NCI-H1436 (cell line): ENCODE measurements at regions not wholly inside any gene's neighbourhood (a gene's known extent, or its start where the extent isn't known, plus 50 kb on each side); places are given as distances from the start of the nearest gene placed in this dataset.

ENCODE experiments used
- DNase-seq: peaks from one replicate; lab custom pipeline; 2025; lab: John Stamatoyannopoulos, UW

DNA sequence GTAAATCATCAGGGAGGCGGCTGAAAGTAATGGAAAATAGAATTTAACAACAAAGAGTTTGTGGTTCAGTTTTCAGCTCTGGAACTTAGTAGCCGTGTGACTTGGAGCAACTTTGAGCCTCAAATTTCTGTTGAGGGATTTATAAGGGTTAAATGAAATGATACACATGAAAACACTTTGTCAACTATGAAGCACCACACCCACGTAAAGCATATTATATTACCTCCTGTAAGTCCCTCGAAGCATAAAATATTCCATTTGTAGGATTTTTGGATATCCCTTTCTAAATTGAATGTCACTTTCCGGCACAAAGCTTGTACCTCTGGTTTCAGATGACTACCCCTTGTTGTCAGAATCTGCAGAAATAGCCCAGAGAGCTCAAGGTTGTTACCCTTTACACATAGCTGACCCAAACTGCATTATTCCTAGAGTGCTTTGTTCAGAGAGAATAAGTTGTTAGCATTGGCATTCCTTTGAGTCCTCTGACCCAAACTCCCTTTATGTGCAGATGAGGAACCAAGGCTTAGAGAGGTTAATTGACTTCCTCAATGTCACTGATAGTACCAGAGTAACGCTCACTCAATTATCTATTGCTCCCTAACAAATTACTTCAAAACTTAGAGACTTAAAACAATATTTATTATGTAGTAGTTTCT lies 187.9 kb upstream of the UMPS start:
- no peak for DNase-seq

DNA sequence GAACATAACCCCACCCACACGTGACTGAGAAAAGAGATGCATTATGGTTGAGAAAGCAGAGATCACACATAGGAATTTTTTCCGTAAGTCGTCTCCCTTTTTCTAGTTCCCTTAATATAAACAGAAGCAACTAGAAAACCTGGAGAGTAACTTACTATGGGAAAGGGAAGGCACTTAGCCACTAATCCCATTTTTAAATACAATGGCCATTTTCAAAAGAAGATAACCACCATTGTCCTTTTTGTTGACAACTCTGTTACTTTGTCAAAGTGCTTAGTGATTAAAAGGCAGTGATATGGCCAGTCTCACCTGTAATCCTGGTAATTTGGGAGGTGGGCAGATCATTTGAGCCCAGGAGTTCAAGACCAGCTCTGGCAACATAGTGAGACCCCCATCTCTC lies 184.4 kb upstream of the UMPS start:
- no peak for DNase-seq

DNA sequence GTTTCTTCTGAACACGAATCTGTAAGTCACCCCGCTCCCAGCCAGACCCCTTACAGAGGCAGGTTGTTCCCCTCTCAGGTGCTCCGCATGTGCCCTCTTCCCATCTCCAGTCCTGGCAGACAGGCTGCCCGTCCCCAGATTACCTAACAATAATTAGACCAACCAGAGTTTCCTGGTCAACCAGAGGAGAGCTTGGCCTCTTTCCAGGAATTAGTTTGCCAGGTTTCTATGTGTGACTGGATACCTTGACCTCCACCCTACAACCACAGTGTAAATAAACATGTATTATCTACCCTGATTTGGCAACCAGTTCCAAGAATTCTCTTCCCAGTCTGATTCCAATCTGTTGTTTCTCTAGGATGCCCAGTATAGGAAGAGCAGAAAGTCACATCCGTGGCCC lies 178.0 kb upstream of the UMPS start:
- no peak for DNase-seq

DNA sequence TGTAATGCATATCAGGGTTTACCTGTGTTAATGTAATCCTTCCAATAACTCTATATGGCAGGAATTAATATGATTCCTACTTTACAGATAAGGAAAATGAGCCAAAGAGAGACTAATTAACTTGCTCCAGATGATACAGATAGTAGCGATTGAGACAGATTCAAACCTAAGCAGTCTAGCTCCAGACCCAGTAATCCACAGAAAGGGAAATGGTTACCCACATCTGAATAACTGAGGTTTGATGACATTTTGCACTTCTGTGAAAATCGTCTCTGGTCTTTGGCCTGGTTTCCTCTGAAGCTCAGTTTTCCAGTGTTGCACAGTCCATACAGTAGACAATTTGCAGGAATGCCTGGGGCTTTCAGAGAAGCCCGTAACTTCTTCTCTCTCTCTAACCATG lies 177.1 kb upstream of the UMPS start:
- DNase-seq = no peak

DNA sequence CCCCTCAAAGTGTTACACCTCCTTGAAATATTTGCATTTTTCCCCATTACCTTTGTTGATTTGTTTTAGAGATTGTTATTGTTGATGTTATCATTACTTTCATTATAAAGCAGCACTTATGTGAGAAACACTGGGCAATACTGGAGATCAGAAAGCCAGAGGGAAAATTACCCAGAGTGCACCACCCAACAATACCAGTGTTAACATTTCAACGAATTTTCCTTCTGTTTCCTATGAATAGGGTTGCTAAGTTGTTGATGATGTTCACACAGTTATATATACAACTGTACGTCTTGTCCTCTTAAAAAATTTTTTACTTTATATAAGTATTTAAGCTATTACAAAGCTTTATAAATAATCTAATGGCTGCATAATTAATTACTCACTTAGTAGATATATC lies 173.6 kb upstream of the UMPS start:
- no peak for DNase-seq

DNA sequence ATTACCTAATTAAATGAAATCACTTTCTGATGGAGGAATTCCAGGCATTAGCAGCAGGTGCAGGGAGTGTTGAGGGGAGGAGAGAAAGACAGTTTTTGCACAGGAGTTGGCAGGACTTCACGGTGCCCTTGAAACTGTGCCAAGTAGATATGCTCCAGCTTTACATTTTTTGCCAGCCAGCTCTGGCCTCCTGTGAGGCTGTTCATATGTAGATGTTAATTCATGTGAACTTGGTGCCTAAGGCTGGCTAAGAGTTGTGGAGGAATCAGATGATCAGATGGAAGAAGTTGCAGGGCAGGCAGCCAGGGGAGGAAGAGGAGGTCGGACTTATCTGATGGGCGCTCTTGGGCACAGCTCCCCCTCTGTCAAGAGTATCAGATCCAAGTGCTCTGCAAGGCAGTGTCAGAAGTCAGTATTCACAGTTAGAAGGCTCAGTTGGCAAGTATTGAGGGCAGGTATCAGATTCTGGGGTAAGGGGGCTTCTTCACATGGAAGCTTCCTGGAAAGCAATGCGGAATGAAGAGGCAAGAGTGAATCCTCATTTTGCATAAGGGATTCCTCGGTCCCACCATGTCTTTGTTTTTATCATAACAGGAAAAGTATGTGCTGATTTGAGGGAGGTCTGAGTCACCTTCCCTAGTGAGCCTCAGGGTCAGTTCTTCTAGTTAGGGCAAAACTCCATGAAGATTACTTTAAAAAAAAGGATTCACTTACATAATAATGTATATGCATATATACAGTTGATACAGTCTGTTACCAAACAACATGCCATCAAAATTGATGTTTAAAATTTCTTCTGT lies 172.6 kb upstream of the UMPS start:
- no peak for DNase-seq

DNA sequence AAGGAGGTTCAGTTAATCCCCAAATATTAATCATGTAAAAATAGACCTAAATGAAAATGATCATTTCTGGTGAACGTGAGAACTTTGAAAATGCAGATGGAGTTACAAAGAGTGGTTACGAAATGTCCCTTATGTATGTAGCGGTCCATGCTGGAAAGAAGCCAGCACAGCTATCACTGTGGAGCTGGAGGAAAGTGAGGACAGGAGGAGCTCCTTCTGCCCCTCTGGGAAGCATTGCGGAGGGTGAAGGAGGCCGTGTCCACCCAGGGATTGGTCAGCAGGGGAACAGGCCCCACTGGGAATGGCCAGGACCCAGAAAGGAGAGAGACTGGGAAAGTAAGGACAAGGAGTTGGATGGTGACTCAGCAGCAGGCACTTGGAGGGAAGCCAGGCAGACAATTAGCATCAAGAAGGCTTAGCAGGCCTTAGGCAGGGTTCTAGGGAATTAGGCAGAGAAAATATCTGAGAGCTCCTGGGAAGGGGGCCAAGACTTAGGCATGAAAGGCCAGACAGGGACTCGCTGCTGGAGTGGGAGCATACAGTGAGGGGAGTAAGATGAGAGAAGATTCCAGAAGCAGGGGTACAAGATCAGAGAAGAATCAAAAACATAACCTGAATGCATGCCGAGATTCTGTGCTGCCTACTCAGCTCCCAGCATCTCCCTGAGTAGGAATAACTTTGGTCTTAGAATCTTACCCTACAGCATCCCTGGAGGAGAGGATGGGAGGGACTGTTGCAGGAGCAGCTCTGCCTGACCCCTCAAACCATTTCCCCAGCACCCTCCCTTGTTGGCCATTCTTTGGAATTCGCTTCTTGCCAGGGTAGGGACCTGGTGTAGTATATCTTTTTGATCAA lies 171.0 kb upstream of the UMPS start:
- DNase-seq = peak; percentile 78

DNA sequence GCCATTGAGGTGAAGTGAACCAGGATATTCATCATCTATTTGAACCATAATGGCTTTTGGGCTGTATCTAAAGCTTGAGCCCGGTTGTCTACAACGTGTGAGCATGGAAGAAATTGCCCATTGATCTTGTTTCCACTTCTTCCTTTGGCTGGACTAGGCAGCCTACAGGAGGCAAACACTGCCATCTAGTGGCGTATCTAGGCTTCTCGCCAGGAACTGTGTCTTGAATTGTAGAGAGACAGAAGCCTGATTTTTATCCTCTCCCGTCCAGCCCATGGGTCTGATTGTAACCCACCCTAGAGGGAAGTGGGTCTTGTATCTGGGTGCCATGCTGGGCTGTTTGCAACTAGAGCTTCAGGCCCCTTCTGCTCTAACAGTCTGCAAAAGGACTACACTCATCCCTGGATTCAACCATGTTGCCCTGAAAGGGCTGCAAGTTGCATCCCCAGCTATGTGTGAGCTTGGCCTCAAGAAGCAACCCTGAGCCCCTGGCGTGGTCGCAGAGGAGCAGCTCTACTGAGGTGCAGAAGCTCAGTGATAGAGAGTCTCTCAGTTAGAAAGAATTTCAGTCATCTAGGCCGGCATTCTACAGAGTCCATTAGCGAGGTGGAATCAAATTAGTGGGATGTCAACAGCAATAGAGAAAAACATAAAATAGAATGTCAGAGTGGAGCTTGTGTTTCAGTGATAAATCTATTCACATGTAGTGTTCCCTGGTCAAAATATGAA lies 170.2 kb upstream of the UMPS start:
- DNase-seq = peak; percentile 80

DNA sequence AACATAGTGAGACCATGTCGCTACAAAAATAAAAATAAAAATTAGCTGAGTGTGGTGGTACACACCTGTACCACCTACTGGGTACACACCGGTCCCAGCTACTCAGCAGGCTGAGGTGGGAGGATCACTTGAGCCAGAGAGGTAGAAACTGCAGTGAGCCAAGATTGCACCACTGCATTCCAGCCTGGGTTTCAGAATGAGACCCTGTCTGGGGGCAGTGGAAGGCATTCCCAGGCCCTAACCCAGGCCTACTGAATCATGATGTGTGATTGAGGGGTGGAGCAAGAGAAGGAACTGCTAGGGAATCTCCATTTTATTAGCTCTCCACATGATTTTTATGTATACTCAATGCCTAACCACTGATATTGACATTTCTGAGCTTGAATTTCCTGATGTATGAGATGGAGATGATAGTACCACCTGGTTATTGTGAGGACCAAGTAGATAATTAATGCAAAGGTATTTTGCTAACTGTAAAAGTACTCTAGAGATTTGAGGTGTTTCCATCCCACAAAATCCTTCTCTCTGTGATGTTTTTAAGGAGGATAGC lies 169.5 kb upstream of the UMPS start:
- no peak for DNase-seq

DNA sequence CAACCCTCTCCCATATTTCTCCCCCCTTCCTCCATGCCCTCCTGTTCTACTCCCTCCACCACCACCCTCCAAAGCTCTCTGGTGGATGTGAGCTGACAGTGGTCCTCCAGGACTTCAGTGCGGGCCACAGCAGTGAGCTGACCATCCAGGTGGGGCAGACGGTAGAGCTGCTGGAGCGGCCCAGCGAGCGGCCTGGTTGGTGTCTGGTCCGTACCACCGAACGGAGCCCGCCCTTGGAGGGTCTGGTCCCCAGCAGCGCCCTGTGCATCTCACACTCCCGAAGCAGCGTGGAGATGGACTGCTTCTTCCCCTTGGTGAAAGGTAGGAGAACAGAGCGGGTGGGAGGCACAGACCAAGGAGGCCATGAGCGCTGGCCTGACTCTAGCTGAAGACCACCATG lies 167.5 kb upstream of the UMPS start:
- no peak for DNase-seq

DNA sequence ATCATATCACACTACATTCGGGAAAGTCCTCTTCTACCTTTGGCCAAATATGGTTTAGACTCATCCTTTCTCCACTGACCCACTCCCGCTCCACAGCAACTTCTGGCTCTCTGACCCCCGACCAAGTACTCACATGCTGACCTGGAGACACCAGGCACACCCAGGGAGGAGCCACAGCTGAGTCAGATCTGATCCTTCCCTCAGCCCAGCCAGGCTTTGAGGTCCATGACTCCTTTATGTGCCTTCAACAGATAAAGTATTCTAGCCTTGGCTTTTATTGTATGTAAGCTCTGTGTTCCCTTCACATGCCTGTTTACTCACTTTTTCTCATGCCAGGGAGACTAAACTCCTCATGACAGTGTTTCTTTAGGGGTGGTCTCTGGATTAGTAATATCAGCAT lies 166.9 kb upstream of the UMPS start:
- no peak for DNase-seq

DNA sequence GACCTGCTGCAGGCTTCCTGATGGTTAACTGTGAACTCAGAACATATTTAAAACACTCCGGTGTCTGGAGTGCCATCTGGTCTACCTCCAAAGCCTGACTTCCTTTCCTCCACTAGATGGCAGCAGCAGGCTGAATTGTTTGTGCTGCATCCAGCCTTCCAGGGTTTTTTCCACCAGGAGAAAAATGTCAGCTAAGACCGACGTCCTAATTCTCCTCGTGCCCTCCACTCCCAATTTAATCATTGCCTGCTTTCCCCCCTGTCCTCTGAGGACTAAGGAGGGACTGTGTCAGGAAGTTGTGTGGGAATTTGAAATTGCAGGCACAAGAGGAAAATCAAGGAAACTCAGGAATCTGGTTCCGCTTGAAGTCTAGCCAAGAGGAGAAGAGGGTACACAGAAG lies 165.2 kb upstream of the UMPS start:
- DNase-seq = peak; percentile 51

DNA sequence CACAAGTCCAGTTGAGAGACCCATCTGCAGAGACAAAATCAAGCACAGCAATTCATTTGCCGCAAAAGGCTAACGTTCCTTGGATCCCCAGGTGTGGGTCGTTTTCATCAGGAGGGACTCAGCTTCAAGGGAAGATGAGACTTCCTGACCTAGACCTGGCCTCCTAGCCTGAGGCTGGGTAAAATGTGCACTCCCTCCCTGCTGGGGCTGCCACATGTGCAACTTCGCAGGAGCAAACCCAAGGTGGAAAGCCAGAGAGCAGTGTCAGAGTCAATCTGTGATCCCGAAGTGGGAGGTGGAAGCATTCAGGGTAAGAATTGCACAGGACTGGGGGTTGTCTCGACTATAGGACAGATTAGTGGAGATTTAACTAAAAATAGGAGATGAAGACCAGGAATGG lies 164.7 kb upstream of the UMPS start:
- no peak for DNase-seq

DNA sequence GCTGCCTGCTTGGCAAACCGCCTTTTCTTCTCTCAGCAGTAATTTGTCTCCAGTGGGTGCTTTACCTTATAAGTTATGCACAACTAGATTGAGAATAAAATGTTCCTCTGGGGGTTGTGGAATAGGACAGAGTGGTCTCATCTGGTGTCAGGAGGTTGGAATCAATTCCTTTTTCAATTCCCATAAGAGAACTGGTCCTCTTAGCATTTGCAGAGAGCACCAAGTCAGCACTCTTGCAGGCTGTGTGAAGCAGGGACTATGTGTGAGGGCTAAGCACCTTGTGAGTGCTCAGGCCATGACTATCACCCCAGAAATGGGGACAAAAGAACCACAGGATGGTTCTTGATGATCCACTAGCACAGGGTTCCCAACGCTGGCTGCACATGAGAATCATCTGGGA lies 163.6 kb upstream of the UMPS start:
- DNase-seq = no peak

DNA sequence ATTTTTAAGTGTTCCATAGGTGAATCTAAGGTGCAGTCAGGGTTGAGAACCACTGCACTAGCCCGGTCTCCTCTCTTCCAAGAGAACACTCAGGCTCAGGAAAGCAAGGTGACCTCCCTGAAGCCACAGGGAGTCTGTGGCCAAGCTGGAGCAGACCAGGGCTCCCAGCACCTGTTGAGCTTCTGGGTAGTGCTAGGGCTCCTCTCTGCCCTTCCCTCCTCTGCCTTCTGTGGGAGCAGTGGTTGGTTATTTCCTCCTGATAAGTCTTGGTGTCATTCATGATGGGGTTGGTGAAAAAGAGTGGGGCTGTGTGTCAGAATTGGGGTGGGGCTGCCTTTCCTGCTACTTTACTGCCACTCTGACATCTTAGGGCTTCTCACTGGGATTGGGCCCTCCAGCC lies 163.1 kb upstream of the UMPS start:
- no peak for DNase-seq

DNA sequence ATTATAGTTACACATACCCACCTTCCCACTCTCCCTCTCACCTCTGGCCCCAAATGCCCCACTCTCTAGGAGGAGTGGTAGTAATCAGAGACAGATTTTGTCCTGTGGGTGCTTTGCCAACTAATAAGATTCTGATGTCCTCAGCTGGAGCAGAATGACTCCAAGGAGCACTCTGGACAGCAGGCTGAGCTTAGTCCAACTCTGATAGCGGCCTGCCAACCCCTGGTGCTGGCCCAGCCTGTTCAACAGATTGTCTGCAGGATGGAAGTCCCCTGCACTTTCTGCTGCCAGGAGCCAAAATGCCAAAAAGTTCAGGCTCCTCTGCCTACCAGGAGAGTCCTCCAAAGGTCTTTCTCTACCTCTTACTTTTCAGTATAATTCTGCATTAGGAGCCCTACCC lies 160.5 kb upstream of the UMPS start:
- no peak for DNase-seq

DNA sequence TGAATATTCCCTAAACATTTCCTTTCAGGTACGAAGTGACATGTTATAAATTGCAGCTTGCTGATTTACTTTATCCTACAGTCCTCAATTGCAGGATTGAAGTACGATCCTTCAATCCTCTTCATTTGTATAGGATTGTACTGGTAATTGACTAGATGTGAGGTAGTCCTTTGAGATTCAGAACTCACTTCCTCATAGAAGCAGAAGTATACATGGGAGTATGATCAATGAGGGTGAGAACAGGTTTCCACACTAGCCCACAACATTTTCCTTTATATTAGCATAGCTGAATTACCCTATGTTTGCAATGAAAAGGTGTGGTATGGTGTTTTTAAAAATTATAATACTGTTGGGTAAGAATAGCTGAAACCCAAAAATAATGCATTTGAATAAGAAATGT lies 160.0 kb upstream of the UMPS start:
- no peak for DNase-seq

DNA sequence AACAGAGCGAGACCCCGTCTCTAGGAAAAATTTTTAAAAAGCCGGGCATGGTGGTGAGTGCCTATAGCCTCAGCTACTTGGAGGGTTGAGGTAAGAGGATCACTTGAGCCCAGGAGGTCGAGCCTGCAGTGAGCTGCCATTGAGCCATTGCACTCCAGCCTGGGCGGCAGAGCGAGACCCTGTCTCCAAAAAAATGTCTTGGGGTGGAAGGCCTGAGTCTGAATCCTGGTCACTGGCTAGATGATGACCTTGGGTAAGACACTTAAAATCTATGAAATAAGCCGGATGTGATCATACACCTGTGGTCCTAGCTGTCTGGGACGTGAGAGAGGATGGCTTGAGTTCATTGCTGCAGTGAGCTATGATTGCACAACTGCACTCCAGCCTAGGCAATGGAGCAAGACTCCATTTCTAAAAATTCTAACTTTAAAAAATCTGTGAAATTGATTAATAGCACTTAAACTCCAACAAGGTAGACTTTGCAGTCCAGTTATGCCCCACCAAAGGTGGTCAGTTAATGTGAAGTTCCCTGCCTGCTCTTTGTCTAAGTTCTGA lies 157.3 kb upstream of the UMPS start:
- DNase-seq = no peak

DNA sequence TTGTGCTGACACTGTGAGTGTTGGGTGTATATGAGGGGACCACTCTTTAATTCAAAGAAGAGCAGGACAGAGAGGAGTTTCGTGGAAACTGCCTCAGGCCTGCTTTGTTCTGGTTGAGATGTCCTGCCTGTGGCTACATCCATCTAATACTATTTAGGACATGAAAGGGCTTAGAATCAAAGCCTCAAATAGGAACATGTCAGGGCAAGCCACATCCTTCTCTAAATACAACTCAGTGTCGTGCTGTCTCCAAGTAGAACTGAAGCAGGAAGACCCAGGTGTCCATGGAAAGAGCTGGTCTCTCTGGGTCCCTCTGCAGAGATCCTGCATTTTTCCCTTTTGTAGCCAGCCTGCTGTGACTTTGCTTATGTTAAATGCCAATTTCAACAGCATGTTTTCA lies 156.2 kb upstream of the UMPS start:
- no peak for DNase-seq

DNA sequence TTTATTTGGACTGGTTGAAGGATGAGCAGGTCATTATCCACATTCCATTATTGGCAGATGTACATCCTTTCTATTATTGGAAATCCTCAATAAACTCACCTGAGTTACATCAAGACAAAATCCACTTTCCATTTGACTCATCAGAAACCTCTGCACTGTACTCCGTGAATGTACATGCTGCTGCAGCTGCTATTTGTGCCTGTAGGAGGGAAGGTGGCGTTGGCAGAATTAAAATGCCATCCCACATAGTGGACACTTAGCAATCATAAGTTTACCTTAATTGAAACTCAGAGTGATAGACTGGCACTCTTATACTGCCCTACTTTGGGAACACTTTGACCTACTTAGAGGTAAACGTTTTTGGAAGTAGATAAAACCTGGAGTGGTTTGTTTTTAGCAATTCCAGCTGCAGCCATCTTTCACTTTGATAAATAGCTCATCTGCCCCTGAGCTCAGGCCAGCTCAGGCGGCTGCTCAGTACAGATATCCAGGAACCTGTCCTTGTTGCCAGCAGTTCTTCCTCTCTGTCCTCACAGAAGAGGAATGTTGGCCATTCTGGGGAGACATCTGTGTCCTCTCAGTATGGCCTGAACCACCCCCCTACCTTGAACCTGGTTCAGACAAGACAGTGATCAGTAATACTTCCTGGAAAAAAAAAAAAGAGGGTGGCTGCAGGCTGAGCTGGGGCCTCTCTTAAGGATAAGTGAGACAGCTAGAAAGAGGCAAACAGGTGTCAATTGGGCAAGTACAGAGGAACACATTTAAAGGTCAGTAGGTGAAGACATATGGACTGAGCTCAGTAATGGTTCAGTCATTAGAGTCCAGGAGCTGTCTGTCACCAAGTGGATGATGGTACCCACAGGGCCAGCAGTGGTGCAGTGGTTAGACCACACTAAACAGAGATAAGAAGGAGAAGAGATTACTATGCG lies 153.4 kb upstream of the UMPS start:
- DNase-seq = no peak
